GM03348 (cell line): ENCODE measurements at regions not wholly inside any gene's neighbourhood (a gene's known extent, or its start where the extent isn't known, plus 50 kb on each side); places are given as distances from the start of the nearest gene placed in this dataset.

Experiments used
- DNase-seq: peaks from one replicate; pipeline ENCODE4 v3.0.0; 2012; ENCODE audit warnings: low spot score

GRCh38 chr2:198807131-198807530, 650.6 kb downstream of the SATB2 start:
- DNase-seq, result peak; percentile 13

GRCh38 chr2:198795419-198795818, 662.3 kb downstream of the SATB2 start:
- no peak for DNase-seq

GRCh38 chr2:198791623-198792022, 666.1 kb downstream of the SATB2 start:
- no peak for DNase-seq

GRCh38 chr2:198788676-198789075, 669.1 kb downstream of the SATB2 start:
- no peak for DNase-seq

- no peak for DNase-seq
These were observed 675.0 kb downstream of the SATB2 start for GRCh38 chr2:198782734-198783133.

- DNase-seq, result no peak
These were observed 680.9 kb downstream of the SATB2 start for GRCh38 chr2:198776616-198777406.

- no peak for DNase-seq
These were observed 682.0 kb downstream of the SATB2 start for GRCh38 chr2:198775737-198776136.

- DNase-seq, result no peak
These were observed 683.2 kb downstream of the SATB2 start for GRCh38 chr2:198774576-198774975.

- DNase-seq, result no peak
These were observed 690.0 kb downstream of the SATB2 start for GRCh38 chr2:198767694-198768093.

- no peak for DNase-seq
These were observed 693.9 kb downstream of the SATB2 start for GRCh38 chr2:198763793-198764192.

GRCh38 chr2:198762441-198762840, 695.3 kb downstream of the SATB2 start:
- DNase-seq, result no peak

- no peak for DNase-seq
These were observed 700.7 kb downstream of the SATB2 start for GRCh38 chr2:198757069-198757468.

GRCh38 chr2:198756166-198756565, 701.6 kb downstream of the SATB2 start:
- peak; percentile 60 for DNase-seq

- no peak for DNase-seq
These were observed 704.6 kb downstream of the SATB2 start for GRCh38 chr2:198753101-198753500.

- no peak for DNase-seq
These were observed 708.4 kb downstream of the SATB2 start for GRCh38 chr2:198749364-198749763.

- DNase-seq, result peak; percentile 48
These were observed 725.8 kb downstream of the SATB2 start for GRCh38 chr2:198731842-198732399.

GRCh38 chr2:198720266-198720665, 737.5 kb downstream of the SATB2 start:
- no peak for DNase-seq

- no peak for DNase-seq
These were observed 740.3 kb downstream of the SATB2 start for GRCh38 chr2:198717451-198717850.

- DNase-seq, result no peak
These were observed 742.4 kb downstream of the SATB2 start for GRCh38 chr2:198715302-198715835.

- DNase-seq, result no peak
These were observed 745.3 kb downstream of the SATB2 start for GRCh38 chr2:198712485-198712884.

GRCh38 chr2:198711484-198711883, 746.3 kb downstream of the SATB2 start:
- DNase-seq, result no peak

GRCh38 chr2:198710562-198710961, 747.2 kb downstream of the SATB2 start:
- DNase-seq, result no peak

GRCh38 chr2:198706476-198707082, 751.2 kb downstream of the SATB2 start:
- no peak for DNase-seq
